ENCODE measurements at regions not wholly inside any gene's neighbourhood (a gene's known extent, or its start where the extent isn't known, plus 50 kb on each side); places are given as distances from the start of the nearest gene placed in this dataset.

DNA sequence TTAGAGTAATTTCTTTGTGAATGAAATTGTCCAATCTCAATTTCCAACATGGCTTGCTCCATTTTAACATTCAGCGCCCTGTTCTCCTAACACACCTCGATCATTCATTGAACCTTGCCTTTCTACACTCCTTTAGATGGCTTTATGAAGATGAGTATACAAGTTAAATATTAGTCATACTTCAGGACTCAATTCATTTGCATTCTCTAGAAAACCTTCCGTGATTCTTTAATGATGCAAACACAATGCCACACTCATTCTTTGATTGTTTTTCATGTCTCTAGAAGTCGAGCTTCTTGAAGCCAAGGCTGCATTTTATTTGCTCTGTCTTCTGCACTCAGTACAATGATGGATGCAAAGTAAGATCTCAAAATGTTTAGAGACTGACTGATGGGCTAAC, 641.2 kb downstream of the DOK5 start:
- H3K4me3 ChIP-seq (ENCODE audit: low read depth, low read length): no peak overlapping the region
- TF ChIP-seq MYC (IDR thresholded peaks at IDR 0.05; ENCODE audit: low read depth, low read length) (no peak), POLR2A (IDR thresholded peaks at IDR 0.05; ENCODE audit: extremely low read depth, insufficient read length) (no peak), MAX (IDR thresholded peaks at IDR 0.05; ENCODE audit: low read depth, low read length) (no peak)
- DNase-seq (ENCODE audit: low read depth): no peak

DNA sequence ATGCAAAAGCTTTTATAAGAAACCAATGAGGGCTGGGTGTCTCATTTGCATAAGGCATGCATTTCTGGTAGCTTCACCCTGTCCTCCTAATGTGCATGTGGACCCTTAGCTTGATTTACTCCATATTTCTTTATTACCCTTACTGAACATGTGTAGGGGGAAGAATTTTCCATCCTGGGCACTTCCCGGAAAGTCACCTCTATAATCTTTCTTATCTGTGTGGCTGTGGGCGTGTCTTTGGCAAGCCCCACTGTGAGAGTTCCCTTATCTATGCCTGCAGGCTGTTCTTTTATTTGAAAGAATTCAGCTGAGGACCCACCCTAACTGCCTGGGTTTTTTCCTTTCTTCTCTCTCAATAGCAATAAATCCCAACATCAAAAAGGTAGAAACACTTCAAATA, 627.8 kb downstream of the DOK5 start:
- no peak for DNase-seq (ENCODE audit: low read depth)
- no peak overlapping the region for H3K4me3 ChIP-seq (ENCODE audit: low read depth, low read length)
- no peak for TF ChIP-seq MYC (IDR thresholded peaks at IDR 0.05; ENCODE audit: low read depth, low read length)
- TF ChIP-seq MAX (IDR thresholded peaks at IDR 0.05; ENCODE audit: low read depth, low read length): no peak
- TF ChIP-seq CTCF (IDR thresholded peaks at IDR 0.05; ENCODE audit: low read depth, low read length): no peak
- no peak for TF ChIP-seq POLR2A (IDR thresholded peaks at IDR 0.05; ENCODE audit: extremely low read depth, insufficient read length)

DNA sequence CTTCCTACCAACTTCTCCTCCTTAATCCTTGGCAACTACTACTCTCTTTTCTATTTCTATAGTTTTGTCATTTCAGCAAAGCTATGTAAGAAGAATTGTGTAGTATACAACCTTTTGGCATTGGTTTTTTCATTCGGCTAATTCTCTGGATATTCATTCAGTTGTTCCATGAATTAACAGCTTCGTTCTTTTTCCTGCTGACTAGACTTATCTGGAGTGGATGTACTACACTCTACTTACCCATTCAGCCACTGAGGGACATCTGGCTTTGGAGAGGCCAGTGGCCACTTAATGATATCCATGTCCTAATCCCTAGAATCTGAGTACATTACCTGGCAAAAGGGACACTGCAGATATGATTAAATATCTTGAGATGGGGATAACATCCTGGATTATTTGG, 623.9 kb downstream of the DOK5 start:
- no peak for DNase-seq (ENCODE audit: low read depth)
- TF ChIP-seq MAX (IDR thresholded peaks at IDR 0.05; ENCODE audit: low read depth, low read length): no peak
- TF ChIP-seq CTCF (IDR thresholded peaks at IDR 0.05; ENCODE audit: low read depth, low read length): no peak
- no peak for TF ChIP-seq POLR2A (IDR thresholded peaks at IDR 0.05; ENCODE audit: extremely low read depth, insufficient read length)
- no peak for TF ChIP-seq MYC (IDR thresholded peaks at IDR 0.05; ENCODE audit: low read depth, low read length)
- no peak overlapping the region for H3K4me3 ChIP-seq (ENCODE audit: low read depth, low read length)

DNA sequence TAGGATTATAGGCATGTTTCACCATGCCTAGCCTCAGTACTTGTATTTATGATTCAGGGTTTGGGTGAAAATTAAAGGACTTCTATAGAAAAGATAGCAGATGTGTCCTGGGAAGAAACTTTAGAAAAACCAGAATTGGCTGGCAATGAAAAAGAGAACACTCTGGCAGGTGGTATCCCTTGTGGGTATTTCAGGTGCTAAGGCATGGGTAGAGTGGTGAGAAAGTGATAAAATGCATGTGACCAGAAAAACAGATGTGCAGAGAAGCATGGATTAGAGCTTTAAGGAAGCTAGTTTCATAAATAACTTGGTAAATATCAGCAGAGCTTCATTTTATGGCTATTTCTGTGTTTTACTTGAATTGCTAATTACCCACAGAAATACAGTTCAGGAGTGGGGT, 622.2 kb downstream of the DOK5 start:
- H3K4me3 ChIP-seq (ENCODE audit: low read depth, low read length): no peak overlapping the region
- TF ChIP-seq MAX (IDR thresholded peaks at IDR 0.05; ENCODE audit: low read depth, low read length) (no peak), MYC (IDR thresholded peaks at IDR 0.05; ENCODE audit: low read depth, low read length) (no peak), CTCF (IDR thresholded peaks at IDR 0.05; ENCODE audit: low read depth, low read length) (no peak), POLR2A (IDR thresholded peaks at IDR 0.05; ENCODE audit: extremely low read depth, insufficient read length) (no peak)
- DNase-seq (ENCODE audit: low read depth): no peak

DNA sequence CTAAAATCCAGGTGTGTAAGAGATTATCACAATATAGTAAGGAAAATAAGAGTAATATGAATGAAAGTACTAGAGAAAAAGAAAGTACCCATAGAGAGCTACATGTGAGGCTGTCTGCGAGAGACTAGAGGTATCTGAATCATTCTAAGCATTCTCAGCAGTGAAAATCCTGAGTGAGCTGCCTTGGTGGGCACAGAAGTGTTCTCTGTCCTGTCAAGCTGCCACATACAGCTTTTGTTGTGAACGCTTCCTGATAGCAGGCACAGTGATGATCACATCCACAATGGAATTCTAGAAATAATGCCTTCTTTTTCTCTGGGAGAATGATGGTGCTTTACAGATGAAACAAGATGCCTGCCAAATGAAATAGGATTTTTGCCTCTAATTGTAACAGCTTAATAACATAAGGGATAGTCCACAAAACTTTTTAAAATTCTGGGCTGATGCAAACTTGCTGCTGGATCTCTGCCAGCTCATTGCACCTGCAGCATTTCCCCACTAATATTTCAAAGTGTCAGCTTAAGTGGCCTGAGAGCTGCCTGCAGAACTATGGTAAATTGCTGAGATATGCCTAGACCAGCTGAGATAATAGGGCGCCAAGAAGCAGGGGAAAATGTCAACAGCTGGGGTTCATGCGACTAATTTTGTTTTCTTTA, 620.5 kb downstream of the DOK5 start:
- H3K4me3 ChIP-seq (ENCODE audit: low read depth, low read length): no peak overlapping the region
- no peak for TF ChIP-seq CTCF (IDR thresholded peaks at IDR 0.05; ENCODE audit: low read depth, low read length)
- TF ChIP-seq POLR2A (IDR thresholded peaks at IDR 0.05; ENCODE audit: extremely low read depth, insufficient read length): no peak
- TF ChIP-seq MYC (IDR thresholded peaks at IDR 0.05; ENCODE audit: low read depth, low read length): no peak
- no peak for TF ChIP-seq MAX (IDR thresholded peaks at IDR 0.05; ENCODE audit: low read depth, low read length)
- DNase-seq (ENCODE audit: low read depth): no peak

DNA sequence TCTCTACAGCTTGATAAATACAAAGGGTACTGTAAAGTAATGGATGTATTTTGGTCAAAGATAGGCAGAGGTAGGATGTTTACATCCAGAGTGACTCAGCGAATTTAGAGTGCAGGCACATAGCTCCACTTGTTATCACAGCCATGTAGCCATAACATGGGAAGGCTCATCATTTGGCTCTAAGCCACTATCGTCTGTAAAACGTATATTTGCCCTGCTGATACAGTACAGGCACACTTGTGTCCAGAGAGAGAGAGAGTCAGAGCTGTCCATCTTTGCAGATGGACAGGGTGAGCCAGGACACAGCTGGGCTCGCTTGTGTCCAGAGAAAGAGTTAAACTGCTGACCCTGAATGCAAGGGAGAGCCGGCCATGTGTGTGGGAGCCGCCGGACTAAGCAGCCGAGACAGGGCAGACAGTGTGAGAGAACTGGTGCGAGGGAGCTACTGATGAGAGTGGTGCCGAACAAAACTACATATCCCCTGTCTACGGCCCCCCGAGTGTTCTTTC, 619.0 kb downstream of the DOK5 start:
- TF ChIP-seq MYC (IDR thresholded peaks at IDR 0.05; ENCODE audit: low read depth, low read length): no peak
- no peak for TF ChIP-seq CTCF (IDR thresholded peaks at IDR 0.05; ENCODE audit: low read depth, low read length)
- TF ChIP-seq POLR2A (IDR thresholded peaks at IDR 0.05; ENCODE audit: extremely low read depth, insufficient read length): no peak
- TF ChIP-seq MAX (IDR thresholded peaks at IDR 0.05; ENCODE audit: low read depth, low read length): no peak
- DNase-seq (ENCODE audit: low read depth): no peak
- no peak overlapping the region for H3K4me3 ChIP-seq (ENCODE audit: low read depth, low read length)
